ENCODE measurements at regions not wholly inside any gene's neighbourhood (a gene's known extent, or its start where the extent isn't known, plus 50 kb on each side); places are given as distances from the start of the nearest gene placed in this dataset.

GRCh38 chr6:48881551-48881950 is 581.5 kb downstream of the MMUT start:
- Histone ChIP-seq H3K9me3 (ENCODE audit: control insufficient read depth, insufficient read depth, low read length) (no peaks in the 10 kb centered on the region), H3K27me3 (ENCODE audit: control insufficient read depth, insufficient read depth, low read length) (no peaks in the 10 kb centered on the region), H3K4me1 (ENCODE audit: control insufficient read depth, insufficient read depth, low read length) (no peaks in the 10 kb centered on the region), H3K27ac (ENCODE audit: low read length) (no peak overlapping the region), H3K4me3 (ENCODE audit: low read length) (no peak overlapping the region), H3K36me3 (ENCODE audit: control insufficient read depth, insufficient read depth, low read length) (no peaks in the 10 kb centered on the region)
- WGBS (ENCODE audit: insufficient coverage, insufficient read length) = no CpG with 5 or more reads among the region's 1 CpG
- DNase-seq (ENCODE audit: low read depth, low spot score) = no peak

- Histone ChIP-seq H3K9me3 (ENCODE audit: control insufficient read depth, insufficient read depth, low read length) (no peaks in the 10 kb centered on the region), H3K27ac (ENCODE audit: low read length) (no peak overlapping the region), H3K36me3 (ENCODE audit: control insufficient read depth, insufficient read depth, low read length) (no peaks in the 10 kb centered on the region), H3K4me1 (ENCODE audit: control insufficient read depth, insufficient read depth, low read length) (no peaks in the 10 kb centered on the region), H3K4me3 (ENCODE audit: low read length) (no peak overlapping the region), H3K27me3 (ENCODE audit: control insufficient read depth, insufficient read depth, low read length) (no peaks in the 10 kb centered on the region)
- no peak for DNase-seq (ENCODE audit: low read depth, low spot score)
- no CpG with 5 or more reads among the region's 1 CpG for WGBS (ENCODE audit: insufficient coverage, insufficient read length)
Observed at GRCh38 chr6:48869595-48869994, 593.5 kb downstream of the MMUT start.

GRCh38 chr6:48866682-48867081 is 596.4 kb downstream of the MMUT start:
- no peak overlapping the region for H3K4me3 ChIP-seq (ENCODE audit: low read length)
- H3K9me3 ChIP-seq (ENCODE audit: control insufficient read depth, insufficient read depth, low read length) = no peaks in the 10 kb centered on the region; the same call in 1 of the 2 replicates
- H3K27ac ChIP-seq (ENCODE audit: low read length) = no peak overlapping the region
- no peak for DNase-seq (ENCODE audit: low read depth, low spot score)
- no peaks in the 10 kb centered on the region for H3K27me3 ChIP-seq (ENCODE audit: control insufficient read depth, insufficient read depth, low read length)
- no peaks in the 10 kb centered on the region for H3K36me3 ChIP-seq (ENCODE audit: control insufficient read depth, insufficient read depth, low read length)
- no peaks in the 10 kb centered on the region for H3K4me1 ChIP-seq (ENCODE audit: control insufficient read depth, insufficient read depth, low read length)
- WGBS (ENCODE audit: insufficient coverage, insufficient read length) = no CpG with 5 or more reads among the region's 3 CpGs

GRCh38 chr6:48860175-48860574 is 602.9 kb downstream of the MMUT start:
- Histone ChIP-seq H3K27ac (ENCODE audit: low read length) (no peak overlapping the region), H3K27me3 (ENCODE audit: control insufficient read depth, insufficient read depth, low read length) (no peaks in the 10 kb centered on the region), H3K4me3 (ENCODE audit: low read length) (no peak overlapping the region), H3K9me3 (ENCODE audit: control insufficient read depth, insufficient read depth, low read length) (no peaks in the 10 kb centered on the region; the same call in 1 of the 2 replicates), H3K36me3 (ENCODE audit: control insufficient read depth, insufficient read depth, low read length) (no peaks in the 10 kb centered on the region), H3K4me1 (ENCODE audit: control insufficient read depth, insufficient read depth, low read length) (no peaks in the 10 kb centered on the region)
- no peak for DNase-seq (ENCODE audit: low read depth, low spot score)
- 100% methylated on average over 2 of the region's 3 CpGs for WGBS (ENCODE audit: insufficient coverage, insufficient read length)

DNA sequence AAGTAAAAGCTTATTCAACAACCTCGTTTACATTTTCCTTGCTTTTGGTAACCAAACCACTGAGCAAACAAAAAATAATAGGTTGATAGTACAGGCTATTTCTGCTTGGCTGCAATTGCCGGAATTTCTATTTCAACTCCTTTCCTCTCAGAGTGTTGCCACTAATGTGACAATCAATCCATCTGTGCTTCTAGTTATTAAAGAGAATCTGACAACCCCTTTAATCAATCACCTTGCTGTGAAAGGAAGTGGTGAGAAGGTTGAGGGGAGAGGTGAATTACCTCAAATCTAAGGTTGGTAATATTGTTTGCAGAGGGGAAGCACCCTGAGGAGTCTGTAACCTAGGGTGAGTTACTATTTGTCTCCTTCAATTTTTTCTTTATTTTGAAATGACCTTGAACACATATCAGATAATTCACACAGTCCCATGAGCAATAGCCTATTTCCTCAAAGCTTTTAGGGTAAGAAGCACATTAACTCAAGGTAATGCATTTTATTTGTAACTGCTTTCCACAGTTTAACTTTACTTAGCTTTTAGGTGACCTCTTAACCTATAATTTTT is 603.4 kb downstream of the MMUT start:
- no CpG with 5 or more reads among the region's 2 CpGs for WGBS (ENCODE audit: insufficient coverage, insufficient read length)
- DNase-seq (ENCODE audit: low read depth, low spot score) = no peak
- no peak overlapping the region for H3K4me3 ChIP-seq (ENCODE audit: low read length)
- no peaks in the 10 kb centered on the region for H3K27me3 ChIP-seq (ENCODE audit: control insufficient read depth, insufficient read depth, low read length)
- no peak overlapping the region for H3K27ac ChIP-seq (ENCODE audit: low read length)
- H3K4me1 ChIP-seq (ENCODE audit: control insufficient read depth, insufficient read depth, low read length) = no peaks in the 10 kb centered on the region
- no peaks in the 10 kb centered on the region; the same call in 1 of the 2 replicates for H3K9me3 ChIP-seq (ENCODE audit: control insufficient read depth, insufficient read depth, low read length)
- H3K36me3 ChIP-seq (ENCODE audit: control insufficient read depth, insufficient read depth, low read length) = no peaks in the 10 kb centered on the region

DNA sequence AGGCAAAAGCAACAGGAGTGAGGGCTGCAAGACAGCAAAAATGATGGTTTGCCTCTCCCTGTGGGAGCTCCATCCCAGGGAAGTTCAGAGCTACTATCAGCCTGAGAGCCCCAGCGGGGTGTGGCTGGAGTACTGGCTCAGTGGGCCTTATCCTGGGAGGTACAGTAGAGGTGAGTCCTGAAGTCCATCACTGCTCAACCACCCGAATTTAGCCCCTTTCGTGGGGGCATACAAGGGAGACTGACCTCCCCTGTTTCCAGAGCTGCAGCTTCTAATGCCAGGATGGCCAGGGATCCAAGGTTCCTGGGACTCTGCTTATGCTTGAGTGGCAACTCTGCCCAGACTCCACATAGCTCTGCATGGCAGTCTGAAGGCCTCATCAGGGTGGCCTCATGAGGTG is 617.8 kb downstream of the MMUT start:
- WGBS (ENCODE audit: insufficient coverage, insufficient read length) = no CpG with 5 or more reads among the region's 3 CpGs
- peaks cover 1% of the 10 kb centered on the region for H3K9me3 ChIP-seq (ENCODE audit: control insufficient read depth, insufficient read depth, low read length)
- H3K4me3 ChIP-seq (ENCODE audit: low read length) = no peak overlapping the region
- H3K27ac ChIP-seq (ENCODE audit: low read length) = no peak overlapping the region
- no peak for DNase-seq (ENCODE audit: low read depth, low spot score)
- no peaks in the 10 kb centered on the region for H3K27me3 ChIP-seq (ENCODE audit: control insufficient read depth, insufficient read depth, low read length)
- no peaks in the 10 kb centered on the region for H3K36me3 ChIP-seq (ENCODE audit: control insufficient read depth, insufficient read depth, low read length)
- H3K4me1 ChIP-seq (ENCODE audit: control insufficient read depth, insufficient read depth, low read length) = no peaks in the 10 kb centered on the region; the same call in 1 of the 2 replicates

DNA sequence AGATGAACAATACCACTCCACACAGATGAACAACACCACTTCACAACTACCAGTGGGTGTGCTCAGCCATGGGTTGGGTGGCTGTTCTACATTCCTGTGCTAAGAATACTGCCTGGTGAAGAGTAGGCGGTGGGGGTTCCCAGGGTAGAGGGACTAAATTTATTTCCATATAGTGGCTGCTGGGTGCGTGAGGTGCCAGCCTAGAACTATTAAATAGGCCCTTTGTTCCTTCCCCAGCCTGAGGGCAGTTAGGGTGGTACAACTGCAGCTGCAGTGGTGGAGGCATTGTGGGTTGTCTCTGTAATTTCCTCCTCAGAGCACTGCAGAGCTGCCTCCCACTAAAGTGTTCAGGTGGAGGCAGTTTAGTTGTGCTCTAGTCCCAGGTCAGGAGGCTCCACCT is 618.4 kb downstream of the MMUT start:
- Histone ChIP-seq H3K27ac (ENCODE audit: low read length) (no peak overlapping the region), H3K36me3 (ENCODE audit: control insufficient read depth, insufficient read depth, low read length) (no peaks in the 10 kb centered on the region), H3K27me3 (ENCODE audit: control insufficient read depth, insufficient read depth, low read length) (no peaks in the 10 kb centered on the region), H3K4me3 (ENCODE audit: low read length) (no peak overlapping the region), H3K9me3 (ENCODE audit: control insufficient read depth, insufficient read depth, low read length) (peaks cover 1% of the 10 kb centered on the region), H3K4me1 (ENCODE audit: control insufficient read depth, insufficient read depth, low read length) (no peaks in the 10 kb centered on the region; the same call in 1 of the 2 replicates)
- DNase-seq (ENCODE audit: low read depth, low spot score) = no peak
- WGBS (ENCODE audit: insufficient coverage, insufficient read length) = no CpG with 5 or more reads among the region's 2 CpGs

- no peak overlapping the region for H3K27ac ChIP-seq (ENCODE audit: low read length)
- DNase-seq (ENCODE audit: low read depth, low spot score) = no peak
- H3K27me3 ChIP-seq (ENCODE audit: control insufficient read depth, insufficient read depth, low read length) = no peaks in the 10 kb centered on the region
- no CpG with 5 or more reads among the region's 1 CpG for WGBS (ENCODE audit: insufficient coverage, insufficient read length)
- H3K36me3 ChIP-seq (ENCODE audit: control insufficient read depth, insufficient read depth, low read length) = no peaks in the 10 kb centered on the region
- H3K4me1 ChIP-seq (ENCODE audit: control insufficient read depth, insufficient read depth, low read length) = no peaks in the 10 kb centered on the region; the same call in 1 of the 2 replicates
- peaks cover 1% of the 10 kb centered on the region for H3K9me3 ChIP-seq (ENCODE audit: control insufficient read depth, insufficient read depth, low read length)
- H3K4me3 ChIP-seq (ENCODE audit: low read length) = no peak overlapping the region
Observed at GRCh38 chr6:48840896-48841295, 622.2 kb downstream of the MMUT start.

- Histone ChIP-seq H3K4me3 (ENCODE audit: low read length) (no peak overlapping the region), H3K27ac (ENCODE audit: low read length) (no peak overlapping the region), H3K27me3 (ENCODE audit: control insufficient read depth, insufficient read depth, low read length) (no peaks in the 10 kb centered on the region), H3K9me3 (ENCODE audit: control insufficient read depth, insufficient read depth, low read length) (no peaks in the 10 kb centered on the region), H3K36me3 (ENCODE audit: control insufficient read depth, insufficient read depth, low read length) (no peaks in the 10 kb centered on the region), H3K4me1 (ENCODE audit: control insufficient read depth, insufficient read depth, low read length) (no peaks in the 10 kb centered on the region)
- no peak for DNase-seq (ENCODE audit: low read depth, low spot score)
- no CpG with 5 or more reads among the region's 2 CpGs for WGBS (ENCODE audit: insufficient coverage, insufficient read length)
Observed at GRCh38 chr6:48839206-48839605, 623.8 kb downstream of the MMUT start.

GRCh38 chr6:48837744-48838143 is 625.3 kb downstream of the MMUT start:
- H3K36me3 ChIP-seq (ENCODE audit: control insufficient read depth, insufficient read depth, low read length) = no peaks in the 10 kb centered on the region
- no peaks in the 10 kb centered on the region for H3K4me1 ChIP-seq (ENCODE audit: control insufficient read depth, insufficient read depth, low read length)
- H3K27me3 ChIP-seq (ENCODE audit: control insufficient read depth, insufficient read depth, low read length) = no peaks in the 10 kb centered on the region
- H3K4me3 ChIP-seq (ENCODE audit: low read length) = no peak overlapping the region
- no peak overlapping the region for H3K27ac ChIP-seq (ENCODE audit: low read length)
- no CpG with 5 or more reads among the region's 3 CpGs for WGBS (ENCODE audit: insufficient coverage, insufficient read length)
- no peaks in the 10 kb centered on the region for H3K9me3 ChIP-seq (ENCODE audit: control insufficient read depth, insufficient read depth, low read length)
- no peak for DNase-seq (ENCODE audit: low read depth, low spot score)

DNA sequence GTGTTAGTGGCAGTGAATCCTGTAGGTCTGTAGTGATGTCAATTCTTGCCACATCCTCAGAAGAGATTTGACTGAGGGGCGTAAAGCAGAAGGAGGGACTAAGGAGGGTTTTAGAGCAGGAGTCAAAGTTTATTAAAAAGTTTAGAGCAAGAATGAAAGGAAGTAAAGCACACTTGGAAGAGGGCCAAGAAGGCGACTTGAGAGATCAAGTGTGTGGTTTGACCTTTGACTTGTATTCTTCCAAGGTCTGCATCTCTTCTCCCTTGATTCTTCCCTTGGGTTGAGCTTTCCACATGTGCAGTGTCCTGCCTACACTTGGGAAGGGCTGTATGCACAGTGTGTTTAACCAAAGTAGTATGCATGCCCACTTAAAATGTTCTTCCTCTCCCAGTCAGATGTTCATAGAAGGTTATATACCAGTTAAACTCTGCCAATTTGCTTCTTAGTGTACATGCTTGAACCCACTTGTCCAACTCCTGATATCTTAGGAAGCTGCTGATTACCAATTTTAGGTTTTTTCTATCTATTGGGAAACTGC is 627.6 kb downstream of the MMUT start:
- Histone ChIP-seq H3K27me3 (ENCODE audit: control insufficient read depth, insufficient read depth, low read length) (no peaks in the 10 kb centered on the region), H3K4me1 (ENCODE audit: control insufficient read depth, insufficient read depth, low read length) (no peaks in the 10 kb centered on the region), H3K27ac (ENCODE audit: low read length) (no peak overlapping the region), H3K4me3 (ENCODE audit: low read length) (no peak overlapping the region), H3K9me3 (ENCODE audit: control insufficient read depth, insufficient read depth, low read length) (no peaks in the 10 kb centered on the region), H3K36me3 (ENCODE audit: control insufficient read depth, insufficient read depth, low read length) (no peaks in the 10 kb centered on the region)
- WGBS (ENCODE audit: insufficient coverage, insufficient read length) = no CpG with 5 or more reads among the region's 2 CpGs
- no peak for DNase-seq (ENCODE audit: low read depth, low spot score)
